GM12872 (cell line): ENCODE measurements at regions not wholly inside any gene's neighbourhood (a gene's known extent, or its start where the extent isn't known, plus 50 kb on each side); places are given as distances from the start of the nearest gene placed in this dataset.

Source experiments
- CTCF ChIP-seq: IDR thresholded peaks from 3 replicates; pipeline ENCODE4 v1.5.1; 2011; ENCODE audit warnings: low read depth, mild to moderate bottlenecking, low read length, moderate library complexity; ENCODE audit not compliant: insufficient read depth

GRCh38 chr1:223022641-223023473 lies 120.2 kb downstream of the TLR5 start:
- TF ChIP-seq CTCF, result no peak

GRCh38 chr1:223023863-223024262 lies 119.2 kb downstream of the TLR5 start:
- TF ChIP-seq CTCF, result no peak

GRCh38 chr1:223029985-223030769 lies 112.9 kb downstream of the TLR5 start:
- no peak for TF ChIP-seq CTCF

GRCh38 chr1:223030871-223031400 lies 112.1 kb downstream of the TLR5 start:
- no peak for TF ChIP-seq CTCF

GRCh38 chr1:223031733-223032601 lies 111.1 kb downstream of the TLR5 start:
- TF ChIP-seq CTCF, result no peak

GRCh38 chr1:223033658-223034057 lies 109.4 kb downstream of the TLR5 start:
- TF ChIP-seq CTCF, result no peak
